HUES6 (cell line): ENCODE measurements at regions not wholly inside any gene's neighbourhood (a gene's known extent, or its start where the extent isn't known, plus 50 kb on each side); places are given as distances from the start of the nearest gene placed in this dataset.

ENCODE experiments used
- H3K27ac ChIP-seq: 2 replicates; pipeline ENCODE4 v1.7.0; 2013; ENCODE audit warnings: low read depth, mild to moderate bottlenecking, low read length, inconsistent platforms
- H3K27me3 ChIP-seq: 2 replicates; pipeline ENCODE4 v1.6.1; 2013; ENCODE audit warnings: low read length; ENCODE audit not compliant: control insufficient read depth, insufficient read depth
- H3K36me3 ChIP-seq: 2 replicates; pipeline ENCODE4 v1.6.1; 2013; ENCODE audit warnings: low read length; ENCODE audit not compliant: control insufficient read depth, insufficient read depth
- H3K4me1 ChIP-seq: 2 replicates; pipeline ENCODE4 v1.6.1; 2013; ENCODE audit warnings: low read length; ENCODE audit not compliant: control insufficient read depth, insufficient read depth
- H3K4me3 ChIP-seq: 2 replicates; pipeline ENCODE4 v1.5.1; 2013; ENCODE audit warnings: low read depth, low read length
- H3K9ac ChIP-seq: one replicate; pipeline ENCODE4 v1.6.1; 2013; ENCODE audit warnings: mild to moderate bottlenecking, low read length
- H3K9me3 ChIP-seq: 2 replicates; pipeline ENCODE4 v1.6.1; 2013; ENCODE audit warnings: low read depth, low read length; ENCODE audit not compliant: control insufficient read depth, insufficient read depth

GRCh38 chr4:122973465-122973864, 51.1 kb upstream of the NUDT6 start:
- peaks cover 31% of the 10 kb centered on the region for H3K36me3 ChIP-seq

GRCh38 chr4:122976111-122976510, 53.7 kb upstream of the NUDT6 start:
- Histone ChIP-seq H3K27me3 (no peaks in the 10 kb centered on the region), H3K4me1 (no peaks in the 10 kb centered on the region), H3K4me3 (no peak overlapping the region), H3K9ac (no peak overlapping the region), H3K36me3 (peaks cover 56% of the 10 kb centered on the region), H3K9me3 (peaks cover 39% of the 10 kb centered on the region), H3K27ac (no peak overlapping the region)

More at GRCh38 chr4:122973465-122973864, 51.1 kb upstream of the NUDT6 start:
- no peaks in the 10 kb centered on the region for H3K4me1 ChIP-seq
- no peak overlapping the region for H3K27ac ChIP-seq
- H3K4me3 ChIP-seq: no peak overlapping the region
- peaks cover 34% of the 10 kb centered on the region for H3K9me3 ChIP-seq
- H3K9ac ChIP-seq: no peak overlapping the region
- H3K27me3 ChIP-seq: no peaks in the 10 kb centered on the region

DNA sequence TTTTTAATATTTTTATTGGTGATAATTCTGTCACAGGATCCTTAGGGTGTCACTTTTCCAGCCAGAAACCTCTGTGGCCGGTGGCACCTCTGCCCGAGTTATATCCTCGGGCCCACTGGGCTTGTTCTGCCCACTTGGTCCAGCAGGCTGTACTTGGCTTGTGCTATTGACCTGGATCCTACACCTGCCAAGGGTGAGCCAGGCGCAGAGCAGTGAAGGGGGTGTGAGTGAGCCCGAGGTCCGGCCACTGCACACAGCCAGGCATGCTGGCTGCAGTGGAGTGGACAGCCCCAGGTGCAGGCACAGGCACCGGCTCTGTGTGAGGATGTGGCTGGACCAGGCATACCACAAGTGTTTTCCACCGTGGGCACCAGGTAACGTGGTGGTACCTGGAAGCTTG, 54.7 kb upstream of the NUDT6 start:
- Histone ChIP-seq H3K4me1 (no peaks in the 10 kb centered on the region), H3K27me3 (no peaks in the 10 kb centered on the region), H3K9ac (no peak overlapping the region), H3K27ac (no peak overlapping the region), H3K9me3 (peaks cover 39% of the 10 kb centered on the region), H3K36me3 (peaks cover 59% of the 10 kb centered on the region), H3K4me3 (no peak overlapping the region)

GRCh38 chr4:122978109-122978508, 55.7 kb upstream of the NUDT6 start:
- H3K9ac ChIP-seq: no peak overlapping the region
- H3K9me3 ChIP-seq: peaks cover 39% of the 10 kb centered on the region
- no peaks in the 10 kb centered on the region for H3K27me3 ChIP-seq
- H3K36me3 ChIP-seq: peaks cover 59% of the 10 kb centered on the region
- no peaks in the 10 kb centered on the region for H3K4me1 ChIP-seq
- H3K4me3 ChIP-seq: no peak overlapping the region
- no peak overlapping the region for H3K27ac ChIP-seq

- Histone ChIP-seq H3K4me3 (no peak overlapping the region), H3K9ac (no peak overlapping the region), H3K27me3 (no peaks in the 10 kb centered on the region), H3K27ac (no peak overlapping the region), H3K9me3 (peaks cover 38% of the 10 kb centered on the region), H3K4me1 (no peaks in the 10 kb centered on the region), H3K36me3 (peaks cover 57% of the 10 kb centered on the region)
Measured at GRCh38 chr4:122978789-122979188, 56.4 kb upstream of the NUDT6 start.

DNA sequence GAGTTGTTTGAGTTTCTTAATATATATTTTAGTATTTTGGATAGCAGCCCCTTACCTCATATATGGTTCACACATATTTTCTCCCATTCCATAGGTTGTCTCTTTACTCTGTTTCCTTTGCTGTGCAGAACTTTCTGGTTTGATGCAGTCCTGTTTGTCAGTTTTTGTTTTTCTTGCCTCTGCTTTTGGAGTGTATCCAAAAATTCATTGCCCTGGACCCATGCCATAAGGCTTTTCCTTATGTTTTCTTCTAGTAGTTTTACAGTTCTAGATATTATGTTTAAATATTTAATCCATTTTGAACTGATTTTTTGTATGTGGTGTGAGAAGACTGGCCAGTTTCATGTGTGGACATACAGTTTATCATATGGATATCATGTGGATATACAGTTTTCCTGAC, 58.5 kb upstream of the NUDT6 start:
- H3K4me1 ChIP-seq: no peaks in the 10 kb centered on the region
- peaks cover 52% of the 10 kb centered on the region for H3K36me3 ChIP-seq
- H3K9ac ChIP-seq: no peak overlapping the region
- H3K4me3 ChIP-seq: no peak overlapping the region
- no peak overlapping the region for H3K27ac ChIP-seq
- no peaks in the 10 kb centered on the region for H3K27me3 ChIP-seq
- peaks cover 28% of the 10 kb centered on the region for H3K9me3 ChIP-seq

DNA sequence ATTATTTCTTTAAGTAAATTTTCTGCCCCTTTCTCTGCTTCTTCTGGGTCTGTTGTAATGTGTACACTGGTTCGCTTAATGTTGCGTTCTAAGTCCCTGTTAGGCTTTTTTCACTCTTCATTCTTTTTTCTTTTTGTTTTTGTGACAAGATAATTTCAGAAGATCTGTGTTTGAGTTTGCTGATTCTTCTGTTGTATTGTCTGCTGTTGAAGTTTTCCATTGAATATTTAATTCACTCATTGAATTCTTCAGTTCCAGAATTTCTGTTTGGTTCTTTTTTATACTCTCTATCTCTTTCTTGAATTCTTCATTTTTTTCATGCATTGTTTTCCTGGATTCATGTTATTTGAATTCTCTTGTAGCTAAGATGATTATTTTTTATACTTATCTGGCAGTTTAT, 66.3 kb upstream of the NUDT6 start:
- H3K4me1 ChIP-seq: no peaks in the 10 kb centered on the region
- H3K9ac ChIP-seq: no peak overlapping the region
- H3K4me3 ChIP-seq: no peak overlapping the region
- peaks cover 4% of the 10 kb centered on the region; the same call in 1 of the 2 replicates for H3K9me3 ChIP-seq
- no peak overlapping the region for H3K27ac ChIP-seq
- peaks cover 5% of the 10 kb centered on the region; the same call in 1 of the 2 replicates for H3K36me3 ChIP-seq
- no peaks in the 10 kb centered on the region for H3K27me3 ChIP-seq

DNA sequence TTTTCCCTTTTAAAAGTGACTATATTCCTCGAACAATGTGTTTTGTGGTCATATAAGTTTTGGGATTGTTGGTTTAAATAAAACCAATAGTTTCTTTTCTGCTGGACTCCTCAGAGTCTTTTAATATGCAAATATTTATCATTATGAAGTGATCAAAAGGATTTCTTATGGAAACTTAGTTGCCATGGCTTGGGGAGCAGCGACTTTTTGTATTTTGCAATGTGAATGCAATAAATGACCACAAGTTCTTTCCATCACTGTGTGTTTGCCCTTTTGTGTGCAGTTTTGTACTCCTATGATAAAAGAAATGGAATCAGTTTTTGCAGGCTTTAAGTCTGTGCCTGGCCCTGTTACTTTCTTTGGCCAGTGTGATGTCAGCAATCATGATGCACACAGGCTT, 68.5 kb upstream of the NUDT6 start:
- H3K9ac ChIP-seq: no peak overlapping the region
- no peak overlapping the region for H3K4me3 ChIP-seq
- no peaks in the 10 kb centered on the region for H3K27me3 ChIP-seq
- H3K36me3 ChIP-seq: peaks cover 3% of the 10 kb centered on the region; the same call in 1 of the 2 replicates
- H3K27ac ChIP-seq: no peak overlapping the region
- H3K9me3 ChIP-seq: 0 out of 2 replicates have a peak, but pooled peaks cover 2% of the 10 kb centered on the region
- no peaks in the 10 kb centered on the region for H3K4me1 ChIP-seq

GRCh38 chr4:122992057-122992456, 69.7 kb upstream of the NUDT6 start:
- no peaks in the 10 kb centered on the region for H3K4me1 ChIP-seq
- no peaks in the 10 kb centered on the region; the same call in 1 of the 2 replicates for H3K36me3 ChIP-seq
- H3K27me3 ChIP-seq: no peaks in the 10 kb centered on the region
- H3K9ac ChIP-seq: no peak overlapping the region
- H3K27ac ChIP-seq: no peak overlapping the region
- H3K9me3 ChIP-seq: 0 out of 2 replicates have a peak, but pooled peaks cover 2% of the 10 kb centered on the region
- no peak overlapping the region for H3K4me3 ChIP-seq

DNA sequence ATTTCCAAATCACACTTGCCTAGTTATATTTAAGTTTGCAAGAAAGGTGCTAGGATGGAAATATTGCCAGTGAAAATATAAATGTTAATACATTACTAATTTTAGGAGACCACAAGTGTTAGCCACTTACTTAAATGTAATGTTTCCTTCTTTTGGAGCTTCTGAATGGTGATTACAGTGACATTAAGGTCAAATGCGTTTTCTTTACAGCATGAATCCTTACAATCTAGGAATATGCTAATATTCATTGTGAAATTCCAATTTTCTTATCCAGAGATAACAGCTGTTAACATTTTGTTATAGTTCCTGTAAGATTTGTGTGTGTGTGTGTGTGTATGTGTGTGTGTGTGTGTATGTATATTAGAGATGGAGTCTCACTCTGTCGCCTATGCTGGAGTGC, 70.2 kb upstream of the NUDT6 start:
- Histone ChIP-seq H3K9ac (no peak overlapping the region), H3K27ac (no peak overlapping the region), H3K4me1 (no peaks in the 10 kb centered on the region), H3K36me3 (no peaks in the 10 kb centered on the region; the same call in 1 of the 2 replicates), H3K4me3 (no peak overlapping the region), H3K9me3 (0 out of 2 replicates have a peak, but pooled peaks cover 2% of the 10 kb centered on the region), H3K27me3 (no peaks in the 10 kb centered on the region)

- Histone ChIP-seq H3K9me3 (no peaks in the 10 kb centered on the region), H3K4me1 (no peaks in the 10 kb centered on the region), H3K9ac (no peak overlapping the region), H3K4me3 (no peak overlapping the region), H3K27ac (no peak overlapping the region), H3K27me3 (no peaks in the 10 kb centered on the region), H3K36me3 (no peaks in the 10 kb centered on the region; the same call in 1 of the 2 replicates)
Measured at GRCh38 chr4:122996350-122996749, 74.0 kb upstream of the NUDT6 start.
